Medulla oblongata (tissue), 1 donor: ENCODE measurements at regions not wholly inside any gene's neighbourhood (a gene's known extent, or its start where the extent isn't known, plus 50 kb on each side); places are given as distances from the start of the nearest gene placed in this dataset.

ENCODE experiments used
- DNase-seq: peaks from one replicate; pipeline ENCODE4 v3.0.0-alpha.2; 2015; ENCODE audit errors: extremely low spot score

DNA sequence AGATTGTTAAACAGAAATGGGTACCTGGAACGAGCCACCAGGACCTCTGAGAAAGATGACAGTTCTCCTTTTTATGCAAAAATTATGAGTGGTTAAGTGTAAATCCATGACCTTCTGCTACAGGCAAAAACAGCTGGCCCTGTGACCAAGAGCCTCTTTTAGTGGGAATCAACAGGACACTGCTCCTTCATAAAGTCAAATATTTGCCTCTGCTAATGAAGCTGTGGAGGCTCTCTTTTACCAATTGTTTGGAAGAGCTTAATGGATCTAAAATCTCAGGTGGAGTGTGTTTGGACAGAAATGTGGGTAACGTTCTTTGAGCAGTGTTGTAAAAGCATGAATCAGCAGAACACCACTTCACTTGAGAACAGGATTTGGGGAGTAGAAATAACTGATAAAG, 117.5 kb upstream of the PCSK2 start:
- DNase-seq = no peak

DNA sequence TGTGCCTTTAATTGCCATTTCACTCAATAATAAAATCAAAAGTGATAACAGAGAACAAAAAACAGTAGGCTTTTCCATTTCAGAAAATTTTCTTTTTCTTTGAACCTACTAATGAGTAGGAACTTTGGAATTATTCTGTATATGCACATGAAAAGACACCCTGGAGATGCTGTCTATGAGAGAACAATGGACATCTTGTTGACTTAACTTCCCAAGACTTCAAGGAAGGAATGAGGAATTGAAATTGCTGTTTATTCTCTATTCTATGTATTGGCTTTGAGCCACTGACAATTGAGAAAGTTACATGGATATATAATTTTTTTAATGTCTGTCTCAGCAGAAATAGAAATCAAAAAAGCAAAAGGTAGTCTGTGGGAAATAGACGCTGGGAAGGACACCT, 98.6 kb upstream of the PCSK2 start:
- DNase-seq = no peak

- no peak for DNase-seq
Observed at GRCh38 chr20:17129089-17129488, 97.8 kb upstream of the PCSK2 start.

DNA sequence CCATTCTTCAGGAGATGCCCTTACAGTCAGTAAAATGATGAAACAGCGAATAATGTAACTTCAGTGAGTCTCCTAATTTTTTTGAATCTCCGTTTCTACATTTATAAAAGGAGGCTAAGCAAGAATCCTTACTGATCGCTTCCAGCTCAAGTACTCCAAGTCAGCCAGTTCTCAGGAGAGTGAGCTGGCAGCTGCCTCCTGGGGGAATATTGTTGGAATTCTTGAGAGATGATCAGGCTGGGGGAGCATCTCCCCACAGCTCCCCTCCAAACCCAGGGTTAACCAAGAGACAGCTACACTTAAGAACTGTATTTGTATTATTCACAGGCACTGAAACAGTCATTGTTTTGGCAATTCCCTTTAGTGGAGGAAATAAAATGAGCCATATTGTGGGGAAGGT, 89.1 kb upstream of the PCSK2 start:
- DNase-seq = no peak

- DNase-seq = no peak
Observed at GRCh38 chr20:17138237-17138636, 88.6 kb upstream of the PCSK2 start.

- DNase-seq = no peak
Observed at GRCh38 chr20:17140894-17141293, 85.9 kb upstream of the PCSK2 start.

DNA sequence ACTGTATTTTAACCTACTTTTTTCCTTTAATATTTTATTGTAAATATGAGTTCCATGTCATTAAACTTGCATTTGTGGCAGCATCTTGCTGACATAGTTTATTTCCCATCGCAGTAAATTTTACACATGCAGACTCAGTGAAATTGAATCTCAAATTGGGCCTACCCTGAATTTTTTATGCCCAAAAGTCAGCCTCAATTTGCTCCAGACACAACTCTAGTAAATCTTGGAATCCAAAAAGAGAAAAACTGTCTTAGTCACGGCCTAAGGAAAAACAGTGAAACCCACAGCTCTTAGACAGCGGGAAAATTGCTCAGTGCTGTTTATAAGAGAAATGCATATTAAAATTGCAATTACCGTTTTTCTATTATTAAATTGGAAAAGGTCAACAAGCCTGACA, 85.3 kb upstream of the PCSK2 start:
- DNase-seq = no peak

DNA sequence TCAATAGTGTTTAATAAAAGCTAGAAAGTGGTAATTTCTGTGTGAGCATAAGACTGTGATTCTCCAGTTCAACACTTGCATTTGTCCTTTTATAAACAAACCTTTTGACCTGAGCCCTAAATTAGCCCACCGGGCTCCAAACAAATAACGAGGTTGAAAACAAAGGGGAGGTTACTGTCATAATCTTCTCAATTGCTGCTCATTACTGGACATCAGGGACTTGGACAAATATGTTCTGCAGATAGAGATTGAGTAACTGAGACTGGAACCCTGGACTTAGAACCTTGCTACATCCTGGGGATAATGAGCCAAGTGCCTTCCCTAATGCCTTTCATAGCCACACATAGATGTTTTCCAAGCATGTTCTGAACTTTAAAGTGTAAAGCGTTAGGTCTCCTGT, 84.2 kb upstream of the PCSK2 start:
- no peak for DNase-seq

- no peak for DNase-seq
Observed at GRCh38 chr20:17150858-17151257, 76.0 kb upstream of the PCSK2 start.

GRCh38 chr20:17155401-17155800, 71.4 kb upstream of the PCSK2 start:
- no peak for DNase-seq

GRCh38 chr20:17158701-17159100, 68.1 kb upstream of the PCSK2 start:
- no peak for DNase-seq

- DNase-seq = no peak
Observed at GRCh38 chr20:17161673-17162481, 65.0 kb upstream of the PCSK2 start.

DNA sequence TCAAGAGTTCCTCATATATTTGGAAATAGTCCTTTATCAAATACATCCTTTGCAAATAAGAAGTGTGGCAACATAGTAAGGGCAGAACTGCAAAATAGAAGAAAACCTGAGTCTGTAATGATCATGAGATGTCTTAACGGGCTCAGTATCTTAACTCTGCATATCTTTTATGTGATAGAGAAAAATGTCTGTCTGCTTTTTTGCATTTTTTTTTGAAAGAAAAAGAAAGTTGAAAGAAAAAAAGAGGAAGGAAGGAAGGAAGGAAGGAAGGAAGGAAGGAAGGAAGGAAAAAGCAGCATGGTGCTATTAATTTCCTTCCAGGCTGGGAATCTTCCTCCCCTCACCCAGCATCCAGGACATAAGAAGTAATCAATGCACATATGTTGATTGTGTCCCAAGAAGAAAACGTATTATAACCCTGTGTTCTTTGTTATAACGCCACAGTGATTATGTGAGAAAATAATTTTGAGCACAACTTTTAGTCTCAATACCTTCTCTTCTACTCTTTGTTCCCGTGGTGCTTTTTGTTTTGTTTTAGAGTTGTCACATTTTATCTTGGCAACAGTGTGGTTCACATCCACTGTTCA, 58.7 kb upstream of the PCSK2 start:
- no peak for DNase-seq

DNA sequence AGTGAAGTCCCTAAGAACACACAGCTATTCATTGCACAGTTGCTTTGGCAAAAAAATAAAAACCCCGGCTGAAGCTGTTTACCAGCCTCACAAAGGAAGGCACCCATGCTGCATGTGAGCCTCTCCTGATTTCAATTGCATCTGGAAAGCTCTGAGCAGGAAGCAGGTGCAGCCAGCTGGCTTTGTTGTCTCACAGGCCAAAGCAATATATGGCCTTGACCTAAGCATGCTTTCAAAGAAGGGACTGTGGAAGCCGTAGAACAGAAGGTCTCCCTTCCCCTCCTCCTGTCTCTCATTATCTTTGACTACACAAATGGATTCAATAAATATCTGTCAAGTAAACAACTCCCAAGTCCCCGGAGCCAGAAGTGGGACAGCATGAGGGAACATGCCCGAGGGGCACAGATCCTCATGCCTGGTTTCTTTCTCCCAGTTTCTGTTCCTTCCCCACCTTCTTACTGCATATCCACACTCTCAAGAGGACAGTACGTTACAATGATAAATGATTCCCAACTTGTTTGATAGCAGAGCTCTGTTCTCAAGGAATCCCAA, 57.2 kb upstream of the PCSK2 start:
- no peak for DNase-seq

GRCh38 chr20:17171746-17172280, 55.0 kb upstream of the PCSK2 start:
- no peak for DNase-seq

- DNase-seq = no peak
Observed at GRCh38 chr20:17172836-17173516, 53.9 kb upstream of the PCSK2 start.
